Liver (tissue), 8 donors: ENCODE measurements at regions not wholly inside any gene's neighbourhood (a gene's known extent, or its start where the extent isn't known, plus 50 kb on each side); places are given as distances from the start of the nearest gene placed in this dataset.

Experiments used
- DNase-seq: peaks from one replicate; pipeline ENCODE4 v3.0.0-alpha.2; 2017; ENCODE audit warnings: low spot score
- H3K27ac ChIP-seq, 2 donors: one replicate each; pipeline ENCODE4 v1.7.0; 2013; ENCODE audit warnings: inconsistent platforms in 2 of 2, low read length in 2 of 2, control low read depth in 1 of 2, low read depth in 1 of 2, mild to moderate bottlenecking in 1 of 2
- H3K27me3 ChIP-seq, 4 donors: one replicate each; pipeline versions ENCODE4 v1.6.1 to v1.7.0; 2013; ENCODE audit warnings: low read length in 3 of 4, inconsistent platforms in 1 of 4, mild to moderate bottlenecking in 1 of 4, moderate library complexity in 1 of 4; ENCODE audit not compliant: control insufficient read depth in 4 of 4, insufficient read depth in 4 of 4
- H3K36me3 ChIP-seq, 4 donors: one replicate each; pipeline versions ENCODE4 v1.6.1 to v1.7.0; 2013; ENCODE audit warnings: low read length in 3 of 4, mild to moderate bottlenecking in 3 of 4, low read depth in 1 of 4, moderate library complexity in 1 of 4; ENCODE audit not compliant: control insufficient read depth in 4 of 4, insufficient read depth in 3 of 4
- H3K4me1 ChIP-seq, 4 donors: one replicate each; pipeline versions ENCODE4 v1.6.1 to v1.7.0; 2013; ENCODE audit warnings: low read length in 3 of 4, mild to moderate bottlenecking in 3 of 4, moderate library complexity in 1 of 4; ENCODE audit not compliant: control insufficient read depth in 4 of 4, insufficient read depth in 4 of 4
- H3K4me3 ChIP-seq, 3 donors: one replicate each; pipeline versions ENCODE4 v1.6.1 to v1.7.0; 2013; ENCODE audit warnings: low read length in 3 of 3, control low read depth in 1 of 3, low read depth in 1 of 3, mild to moderate bottlenecking in 1 of 3
- H3K9ac ChIP-seq, 2 donors: one replicate each; pipeline ENCODE4 v1.7.0; 2013; ENCODE audit warnings: low read length in 2 of 2, mild to moderate bottlenecking in 2 of 2, moderate library complexity in 2 of 2, control low read depth in 1 of 2, low read depth in 1 of 2
- H3K9me3 ChIP-seq, 4 donors: one replicate each; pipeline versions ENCODE4 v1.6.1 to v1.7.0; 2013; ENCODE audit warnings: low read length in 3 of 4; ENCODE audit not compliant: control insufficient read depth in 4 of 4
- EGR1 ChIP-seq, 2 donors: IDR thresholded peaks; 2 replicates each; pipeline ENCODE4 v1.6.1; 2016 to 2018; ENCODE audit warnings: antibody characterized with exemption in 2 of 2, low read depth in 2 of 2
- FOXA1 ChIP-seq: IDR thresholded peaks from 2 replicates; pipeline ENCODE4 v1.6.1; 2016; ENCODE audit warnings: antibody characterized with exemption
- FOXA2 ChIP-seq: IDR thresholded peaks from 2 replicates; pipeline ENCODE4 v1.6.1; 2016; ENCODE audit warnings: antibody characterized with exemption
- GABPA ChIP-seq, 2 donors: IDR thresholded peaks in 1 of 2; conservative IDR thresholded peaks in 1 of 2; 2 replicates each; pipeline ENCODE4 v1.6.1; 2016; ENCODE audit warnings: antibody characterized with exemption in 2 of 2, mild to moderate bottlenecking in 1 of 2, moderate library complexity in 1 of 2
- HNF4G ChIP-seq: IDR thresholded peaks from 2 replicates; pipeline ENCODE4 v1.6.1; 2016; ENCODE audit warnings: antibody characterized with exemption
- JUND ChIP-seq, 2 donors: IDR thresholded peaks; 2 replicates each; pipeline ENCODE4 v1.6.1; 2016; ENCODE audit warnings: antibody characterized with exemption in 2 of 2
- NR2F2 ChIP-seq: IDR thresholded peaks from 2 replicates; pipeline ENCODE4 v1.6.1; 2016; ENCODE audit warnings: antibody characterized with exemption
- RAD21 ChIP-seq, 2 donors: IDR thresholded peaks; 2 replicates each; pipeline ENCODE4 v1.6.1; 2016; ENCODE audit warnings: antibody characterized with exemption in 2 of 2, mild to moderate bottlenecking in 2 of 2
- RXRA ChIP-seq, 2 donors: IDR thresholded peaks; 2 replicates each; pipeline ENCODE4 v1.6.1; 2017 to 2018; ENCODE audit warnings: antibody characterized with exemption in 2 of 2, mild to moderate bottlenecking in 1 of 2
- SP1 ChIP-seq: IDR thresholded peaks from 2 replicates; pipeline ENCODE4 v1.6.1; 2018; ENCODE audit warnings: antibody characterized with exemption, mild to moderate bottlenecking
- TAF1 ChIP-seq: conservative IDR thresholded peaks from 2 replicates; pipeline ENCODE4 v1.6.1; 2016; ENCODE audit warnings: antibody characterized with exemption, mild to moderate bottlenecking
- YY1 ChIP-seq: IDR thresholded peaks from 2 replicates; pipeline ENCODE4 v1.6.1; 2016; ENCODE audit warnings: antibody characterized with exemption, mild to moderate bottlenecking
- WGBS: extraction: QIAGEN DNeasy Blood & Tissue Kit; methylation state at CpG from one replicate; pipeline ENCODE4 v1.1.7; 2013; 5-methylcytosine and 5-hydroxymethylcytosine counted together
- TF ChIP-seq, protein P1 (sequence below): IDR thresholded peaks from 2 replicates; pipeline ENCODE4 v1.6.1; 2016; ENCODE audit warnings: antibody characterized with exemption, mild to moderate bottlenecking
- TF ChIP-seq, protein P2 (sequence below): fragments of 150-350 bp; IDR thresholded peaks from 2 replicates; pipeline ENCODE4 v1.5.1; 2017; ENCODE audit warnings: improper control_type of control experiment, low read depth, low read length; ENCODE audit not compliant: missing input control
- TF ChIP-seq, protein P3 (sequence below): IDR thresholded peaks from 2 replicates; pipeline ENCODE4 v1.6.1; 2016; ENCODE audit warnings: antibody characterized with exemption
- TF ChIP-seq, protein P4 (sequence below): IDR thresholded peaks from 2 replicates; pipeline ENCODE4 v1.6.1; 2016; ENCODE audit warnings: antibody characterized with exemption
- TF ChIP-seq, protein P5 (sequence below): IDR thresholded peaks from 2 replicates; pipeline ENCODE4 v1.6.1; 2016; ENCODE audit warnings: antibody characterized with exemption
- donor health status: healthy.
- donor health status: healthy.
- donor health status: healthy.
- donor health status: healthy.
- donor health status: healthy.

DNA sequence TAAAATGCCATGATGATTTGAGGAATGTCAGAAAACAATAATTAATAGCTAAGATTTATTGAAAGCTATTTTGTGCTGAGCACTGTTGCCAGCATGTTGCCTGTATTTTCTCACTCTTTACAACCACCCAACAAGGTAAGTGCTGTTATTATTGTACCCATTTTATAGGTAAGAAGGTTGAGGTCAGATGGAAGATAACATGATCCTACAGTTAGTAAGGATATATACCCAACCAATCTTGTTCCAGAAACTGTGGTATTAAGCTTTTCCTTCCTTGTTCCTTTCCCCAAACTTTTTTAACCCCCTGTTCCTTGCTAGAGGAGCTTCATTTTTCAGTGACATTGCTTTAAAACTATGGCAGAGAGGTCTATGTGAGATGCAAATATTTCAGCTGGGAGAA lies 738.0 kb upstream of the ZEB2 start:
- Histone ChIP-seq H3K9me3 (no peaks in the 10 kb centered on the region), H3K9ac (no peak overlapping the region), H3K36me3 (no peaks in the 10 kb centered on the region), H3K4me3 (no peak overlapping the region), H3K27me3 (no peaks in the 10 kb centered on the region), H3K27ac (no peak overlapping the region), H3K4me1 (no peaks in the 10 kb centered on the region)
- DNase-seq: no peak
- no peak for TF ChIP-seq GABPA (IDR thresholded peaks at IDR 0.05 in 1 of 2, conservative IDR thresholded peaks at IDR 0.05 in 1 of 2)
- TF ChIP-seq FOXA1: no peak
- no peak for TF ChIP-seq FOXA2
- TF ChIP-seq, protein P1, sequence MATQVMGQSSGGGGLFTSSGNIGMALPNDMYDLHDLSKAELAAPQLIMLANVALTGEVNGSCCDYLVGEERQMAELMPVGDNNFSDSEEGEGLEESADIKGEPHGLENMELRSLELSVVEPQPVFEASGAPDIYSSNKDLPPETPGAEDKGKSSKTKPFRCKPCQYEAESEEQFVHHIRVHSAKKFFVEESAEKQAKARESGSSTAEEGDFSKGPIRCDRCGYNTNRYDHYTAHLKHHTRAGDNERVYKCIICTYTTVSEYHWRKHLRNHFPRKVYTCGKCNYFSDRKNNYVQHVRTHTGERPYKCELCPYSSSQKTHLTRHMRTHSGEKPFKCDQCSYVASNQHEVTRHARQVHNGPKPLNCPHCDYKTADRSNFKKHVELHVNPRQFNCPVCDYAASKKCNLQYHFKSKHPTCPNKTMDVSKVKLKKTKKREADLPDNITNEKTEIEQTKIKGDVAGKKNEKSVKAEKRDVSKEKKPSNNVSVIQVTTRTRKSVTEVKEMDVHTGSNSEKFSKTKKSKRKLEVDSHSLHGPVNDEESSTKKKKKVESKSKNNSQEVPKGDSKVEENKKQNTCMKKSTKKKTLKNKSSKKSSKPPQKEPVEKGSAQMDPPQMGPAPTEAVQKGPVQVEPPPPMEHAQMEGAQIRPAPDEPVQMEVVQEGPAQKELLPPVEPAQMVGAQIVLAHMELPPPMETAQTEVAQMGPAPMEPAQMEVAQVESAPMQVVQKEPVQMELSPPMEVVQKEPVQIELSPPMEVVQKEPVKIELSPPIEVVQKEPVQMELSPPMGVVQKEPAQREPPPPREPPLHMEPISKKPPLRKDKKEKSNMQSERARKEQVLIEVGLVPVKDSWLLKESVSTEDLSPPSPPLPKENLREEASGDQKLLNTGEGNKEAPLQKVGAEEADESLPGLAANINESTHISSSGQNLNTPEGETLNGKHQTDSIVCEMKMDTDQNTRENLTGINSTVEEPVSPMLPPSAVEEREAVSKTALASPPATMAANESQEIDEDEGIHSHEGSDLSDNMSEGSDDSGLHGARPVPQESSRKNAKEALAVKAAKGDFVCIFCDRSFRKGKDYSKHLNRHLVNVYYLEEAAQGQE: no peak
- no peak for TF ChIP-seq RXRA (IDR thresholded peaks at IDR 0.05)

DNA sequence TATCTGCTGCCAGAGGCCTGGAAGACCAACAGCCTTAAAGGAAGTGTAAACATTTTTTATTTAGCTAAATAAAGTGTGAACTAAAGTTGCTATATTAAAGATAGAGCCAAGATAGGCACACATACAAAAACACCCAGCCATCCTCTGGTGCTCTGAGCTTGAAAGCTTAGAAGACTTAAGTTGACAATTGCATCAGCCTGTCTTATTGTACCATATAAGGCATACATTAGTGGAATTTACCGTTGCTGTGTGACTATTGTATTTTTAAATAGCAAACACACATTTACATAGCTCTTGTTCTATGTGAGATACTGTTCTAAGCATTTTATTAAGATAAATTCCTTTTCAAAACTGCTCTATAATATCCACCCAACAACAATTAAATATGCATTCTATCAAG lies 736.6 kb upstream of the ZEB2 start:
- no peak for TF ChIP-seq NR2F2
- TF ChIP-seq, protein P2, sequence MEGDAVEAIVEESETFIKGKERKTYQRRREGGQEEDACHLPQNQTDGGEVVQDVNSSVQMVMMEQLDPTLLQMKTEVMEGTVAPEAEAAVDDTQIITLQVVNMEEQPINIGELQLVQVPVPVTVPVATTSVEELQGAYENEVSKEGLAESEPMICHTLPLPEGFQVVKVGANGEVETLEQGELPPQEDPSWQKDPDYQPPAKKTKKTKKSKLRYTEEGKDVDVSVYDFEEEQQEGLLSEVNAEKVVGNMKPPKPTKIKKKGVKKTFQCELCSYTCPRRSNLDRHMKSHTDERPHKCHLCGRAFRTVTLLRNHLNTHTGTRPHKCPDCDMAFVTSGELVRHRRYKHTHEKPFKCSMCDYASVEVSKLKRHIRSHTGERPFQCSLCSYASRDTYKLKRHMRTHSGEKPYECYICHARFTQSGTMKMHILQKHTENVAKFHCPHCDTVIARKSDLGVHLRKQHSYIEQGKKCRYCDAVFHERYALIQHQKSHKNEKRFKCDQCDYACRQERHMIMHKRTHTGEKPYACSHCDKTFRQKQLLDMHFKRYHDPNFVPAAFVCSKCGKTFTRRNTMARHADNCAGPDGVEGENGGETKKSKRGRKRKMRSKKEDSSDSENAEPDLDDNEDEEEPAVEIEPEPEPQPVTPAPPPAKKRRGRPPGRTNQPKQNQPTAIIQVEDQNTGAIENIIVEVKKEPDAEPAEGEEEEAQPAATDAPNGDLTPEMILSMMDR: no peak
- no peak for TF ChIP-seq TAF1
- TF ChIP-seq, protein P3, sequence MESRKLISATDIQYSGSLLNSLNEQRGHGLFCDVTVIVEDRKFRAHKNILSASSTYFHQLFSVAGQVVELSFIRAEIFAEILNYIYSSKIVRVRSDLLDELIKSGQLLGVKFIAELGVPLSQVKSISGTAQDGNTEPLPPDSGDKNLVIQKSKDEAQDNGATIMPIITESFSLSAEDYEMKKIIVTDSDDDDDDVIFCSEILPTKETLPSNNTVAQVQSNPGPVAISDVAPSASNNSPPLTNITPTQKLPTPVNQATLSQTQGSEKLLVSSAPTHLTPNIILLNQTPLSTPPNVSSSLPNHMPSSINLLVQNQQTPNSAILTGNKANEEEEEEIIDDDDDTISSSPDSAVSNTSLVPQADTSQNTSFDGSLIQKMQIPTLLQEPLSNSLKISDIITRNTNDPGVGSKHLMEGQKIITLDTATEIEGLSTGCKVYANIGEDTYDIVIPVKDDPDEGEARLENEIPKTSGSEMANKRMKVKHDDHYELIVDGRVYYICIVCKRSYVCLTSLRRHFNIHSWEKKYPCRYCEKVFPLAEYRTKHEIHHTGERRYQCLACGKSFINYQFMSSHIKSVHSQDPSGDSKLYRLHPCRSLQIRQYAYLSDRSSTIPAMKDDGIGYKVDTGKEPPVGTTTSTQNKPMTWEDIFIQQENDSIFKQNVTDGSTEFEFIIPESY: no peak
- TF ChIP-seq, protein P1: no peak
- no peak for TF ChIP-seq FOXA1
- no peak for TF ChIP-seq FOXA2
- no peak for TF ChIP-seq GABPA (IDR thresholded peaks at IDR 0.05 in 1 of 2, conservative IDR thresholded peaks at IDR 0.05 in 1 of 2)
- no peak for TF ChIP-seq JUND (IDR thresholded peaks at IDR 0.05)
- TF ChIP-seq YY1: no peak
- no peak for TF ChIP-seq EGR1 (IDR thresholded peaks at IDR 0.05; ENCODE audit: low read depth in 2 of 2)
- TF ChIP-seq SP1: no peak
- no peak for TF ChIP-seq RAD21 (IDR thresholded peaks at IDR 0.05)
- no peak for TF ChIP-seq RXRA (IDR thresholded peaks at IDR 0.05)
- TF ChIP-seq HNF4G: no peak
- TF ChIP-seq, protein P4, sequence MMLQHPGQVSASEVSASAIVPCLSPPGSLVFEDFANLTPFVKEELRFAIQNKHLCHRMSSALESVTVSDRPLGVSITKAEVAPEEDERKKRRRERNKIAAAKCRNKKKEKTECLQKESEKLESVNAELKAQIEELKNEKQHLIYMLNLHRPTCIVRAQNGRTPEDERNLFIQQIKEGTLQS: no peak
- TF ChIP-seq, protein P5, sequence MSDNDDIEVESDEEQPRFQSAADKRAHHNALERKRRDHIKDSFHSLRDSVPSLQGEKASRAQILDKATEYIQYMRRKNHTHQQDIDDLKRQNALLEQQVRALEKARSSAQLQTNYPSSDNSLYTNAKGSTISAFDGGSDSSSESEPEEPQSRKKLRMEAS: no peak
- H3K27me3 ChIP-seq: no peaks in the 10 kb centered on the region
- no peak for DNase-seq
- H3K9me3 ChIP-seq: no peaks in the 10 kb centered on the region
- no peak overlapping the region for H3K9ac ChIP-seq
- H3K4me3 ChIP-seq: no peak overlapping the region
- no peaks in the 10 kb centered on the region for H3K4me1 ChIP-seq
- H3K27ac ChIP-seq: no peak overlapping the region
- H3K36me3 ChIP-seq: no peaks in the 10 kb centered on the region
- 71% methylated on average over 1 of the region's 1 CpG for WGBS
